HG02884 (cell line): ENCODE measurements at regions not wholly inside any gene's neighbourhood (a gene's known extent, or its start where the extent isn't known, plus 50 kb on each side); places are given as distances from the start of the nearest gene placed in this dataset.

ENCODE experiments used
- ATAC-seq: cut with Tn5 transposase; IDR thresholded peaks from one replicate; pipeline ENCODE4 v1.9.1; 2021; ENCODE audit warnings: mild to moderate bottlenecking, moderate library complexity; ENCODE audit not compliant: unreplicated experiment

DNA sequence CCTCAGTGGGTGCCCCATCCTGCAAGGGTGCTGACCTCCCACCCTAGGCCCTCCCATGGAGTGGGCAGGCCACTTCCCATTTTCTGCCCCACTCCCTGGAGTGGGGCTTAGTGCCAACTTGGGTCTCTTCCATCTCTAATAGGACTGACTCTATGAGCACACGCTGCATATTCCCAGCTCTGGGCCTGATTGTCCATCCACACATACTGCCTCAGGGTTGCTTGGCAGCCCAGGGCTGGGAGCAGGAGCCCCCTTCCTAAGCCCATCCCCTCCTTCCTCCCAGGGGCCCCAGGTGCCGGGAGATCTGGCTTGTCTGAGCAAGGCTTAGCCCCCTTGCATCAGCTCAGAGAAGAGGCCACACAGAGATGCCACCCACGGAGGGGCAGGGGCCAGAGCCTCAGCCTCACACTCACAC, 55.1 kb downstream of the PJA1 start:
- no peak for ATAC-seq

GRCh38 chrX:69109706-69110105, 55.5 kb downstream of the PJA1 start:
- ATAC-seq, result no peak

DNA sequence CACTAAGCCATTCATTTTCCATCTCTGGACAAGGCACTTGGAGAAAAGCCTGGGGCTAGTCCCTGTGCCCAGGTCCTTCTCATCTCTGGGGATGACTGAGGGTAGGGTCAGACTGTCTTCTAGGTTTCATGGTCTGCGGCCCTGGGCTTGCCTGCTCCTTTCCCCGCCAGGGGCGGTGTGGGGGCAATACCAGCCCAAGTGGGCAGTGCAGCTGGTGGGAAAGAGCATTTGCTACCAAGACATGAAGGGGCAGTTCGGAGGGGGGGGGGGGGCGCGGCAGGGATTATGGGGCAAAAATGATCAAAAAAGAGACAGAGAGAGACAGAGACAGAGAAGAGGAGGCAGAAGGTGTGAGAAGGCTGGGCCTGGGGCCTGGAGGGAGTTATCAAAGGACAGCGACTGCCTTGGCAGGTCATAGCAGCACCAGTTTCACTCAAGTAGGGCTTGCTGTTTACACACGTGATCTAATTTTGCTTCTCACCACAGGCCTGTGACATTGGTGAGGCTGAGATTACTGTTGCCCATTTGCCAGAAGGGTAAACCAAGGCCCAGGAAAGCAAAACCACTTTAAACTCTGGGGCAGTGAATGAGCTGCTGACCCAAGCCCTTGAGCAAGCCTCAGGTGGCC, 56.1 kb downstream of the PJA1 start:
- ATAC-seq, result no peak

DNA sequence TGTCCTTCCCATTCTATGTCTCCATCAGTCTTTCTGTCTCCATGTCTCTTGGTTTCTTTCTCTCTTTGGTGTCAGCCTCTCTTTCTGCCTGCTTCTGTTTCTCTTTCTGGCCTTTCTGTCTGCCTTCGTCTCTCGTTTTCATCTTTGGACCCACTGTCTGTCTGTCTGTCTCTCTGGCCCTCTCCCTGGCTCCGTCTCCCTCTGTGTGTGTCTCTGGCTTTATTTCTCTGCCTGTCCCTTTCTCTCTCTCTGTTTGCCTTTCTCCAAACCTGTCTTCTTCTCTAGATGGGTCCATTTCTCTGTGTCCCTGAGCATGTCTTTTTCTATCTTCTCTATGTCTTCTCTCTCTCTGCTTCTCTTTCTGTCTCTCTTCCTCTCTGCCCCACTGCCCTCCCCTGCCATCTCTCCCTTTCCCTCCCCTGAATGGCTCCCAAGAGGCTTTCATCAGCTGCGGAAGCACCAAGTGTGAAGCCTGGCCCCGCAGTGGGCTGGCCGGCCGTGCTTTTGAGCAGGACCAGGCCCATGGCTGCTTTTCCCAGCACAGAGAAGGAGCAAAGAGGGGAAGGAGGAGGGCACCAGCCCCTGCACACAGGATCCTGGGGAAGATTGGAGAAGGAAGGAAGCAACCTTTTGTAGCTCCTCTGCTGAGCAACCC, 57.4 kb downstream of the PJA1 start:
- no peak for ATAC-seq

DNA sequence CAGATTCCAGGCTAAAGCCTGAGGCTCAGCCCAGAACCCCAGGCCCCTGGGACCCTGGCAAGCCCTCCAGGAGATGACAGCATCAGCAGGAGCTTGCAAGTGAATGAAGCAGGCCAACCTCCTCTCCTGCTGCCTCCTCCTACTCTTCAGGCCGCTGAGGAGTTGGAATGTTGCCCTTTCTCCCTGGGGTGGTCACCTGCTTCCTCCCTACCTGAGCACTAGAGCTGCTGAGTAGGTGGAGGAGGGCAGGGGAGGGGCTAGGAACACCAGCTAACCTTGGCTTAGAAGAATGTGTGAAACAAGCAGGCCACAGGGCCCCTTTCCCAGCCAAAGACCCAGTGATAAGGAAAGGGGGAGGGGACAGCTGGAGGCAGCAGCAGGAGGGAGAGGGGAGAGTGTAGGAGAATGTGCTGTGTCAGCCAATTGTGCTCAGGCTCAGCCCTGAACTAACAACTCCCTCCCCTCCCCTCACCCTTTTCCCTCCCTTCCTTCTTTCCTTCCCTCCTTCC, 58.0 kb downstream of the PJA1 start:
- ATAC-seq, result no peak

DNA sequence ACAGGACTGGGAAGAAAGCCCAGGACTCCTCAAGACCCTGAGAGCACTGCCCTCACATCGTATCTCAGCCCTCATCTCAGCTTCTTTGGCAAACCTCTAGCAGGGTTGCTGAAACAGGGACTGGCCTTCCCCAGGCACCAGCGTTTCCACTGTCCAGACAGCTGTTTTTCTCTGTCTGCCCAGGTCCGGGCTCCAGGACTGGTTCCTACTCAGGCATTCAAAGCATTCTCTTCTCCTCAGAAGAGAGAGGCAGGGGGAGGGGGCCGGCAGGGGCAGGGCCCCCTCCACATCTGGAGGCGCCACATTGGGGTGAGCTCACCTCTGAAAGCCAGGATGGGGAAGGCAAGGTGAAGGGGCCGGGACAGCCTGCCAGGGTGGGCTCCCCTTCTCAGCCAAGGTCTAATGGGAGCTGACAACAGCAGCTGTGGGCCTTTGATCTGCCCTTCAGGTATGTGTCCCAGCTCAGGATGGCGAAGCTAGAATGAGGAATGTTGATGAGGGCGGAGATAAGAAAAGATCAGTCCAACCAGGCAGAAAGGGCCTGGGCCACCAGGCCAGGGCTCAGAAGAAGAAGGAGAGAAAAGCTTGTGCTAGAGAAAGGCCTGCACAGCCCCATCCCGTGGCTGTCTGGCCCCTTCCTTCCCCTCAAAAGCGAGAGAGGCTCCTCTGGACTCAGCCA, 60.4 kb downstream of the PJA1 start:
- no peak for ATAC-seq

GRCh38 chrX:69103539-69103938, 61.7 kb downstream of the PJA1 start:
- no peak for ATAC-seq

DNA sequence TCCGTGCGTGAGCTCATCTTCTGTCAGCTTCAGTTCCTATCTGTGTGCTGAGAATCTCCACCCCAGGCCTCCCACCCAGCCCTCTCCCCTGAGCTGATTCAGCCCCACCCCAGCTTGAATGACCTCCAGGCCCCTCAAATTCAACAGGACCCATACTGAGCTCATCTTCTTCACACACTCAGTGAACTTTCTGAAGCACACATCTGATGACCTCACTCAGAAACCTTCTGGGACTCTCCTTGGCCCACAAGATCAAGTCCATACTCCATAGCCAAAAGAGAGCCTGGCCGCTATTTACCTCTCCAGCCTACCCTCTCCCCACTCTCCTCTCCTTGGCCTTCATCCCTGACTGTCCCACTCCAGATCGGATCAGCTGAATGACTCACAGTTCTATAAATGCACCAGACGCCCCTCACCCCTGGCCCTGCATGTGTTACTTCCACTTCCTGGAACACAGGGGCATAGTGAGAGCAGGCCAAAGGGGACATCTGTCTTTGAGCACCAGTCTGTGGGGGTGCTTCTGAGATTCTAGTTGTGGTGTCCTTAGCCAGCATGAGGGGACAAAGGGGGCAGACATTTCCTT, 62.5 kb downstream of the PJA1 start:
- ATAC-seq, result no peak

DNA sequence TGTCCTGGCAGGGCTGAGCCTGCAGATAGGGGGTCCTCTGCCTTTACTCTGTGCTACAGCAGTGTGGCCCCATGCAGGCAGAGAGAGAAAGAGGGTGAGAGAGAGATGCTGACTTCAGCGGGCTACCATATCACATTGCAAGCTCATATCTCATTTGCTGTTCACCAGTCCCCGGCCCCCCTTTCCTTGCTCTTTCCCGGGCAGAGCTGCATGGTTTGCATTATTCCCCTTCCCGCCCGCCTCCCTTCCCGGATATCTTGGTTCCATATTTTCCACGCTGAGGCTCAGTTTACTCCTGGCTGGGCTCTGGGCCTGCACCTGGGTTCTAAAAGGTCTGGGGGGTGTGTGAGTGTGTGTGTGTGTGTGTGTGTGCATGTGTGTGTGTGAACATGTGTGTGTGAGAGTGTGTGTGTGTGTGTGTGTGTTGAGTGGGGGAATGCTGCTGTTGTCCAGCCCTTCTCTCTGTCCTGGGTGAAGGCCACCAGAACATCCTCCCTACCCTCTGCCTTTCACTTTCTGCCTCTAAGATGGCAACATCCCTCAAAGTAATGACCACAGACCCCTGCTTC, 63.5 kb downstream of the PJA1 start:
- ATAC-seq, result no peak

DNA sequence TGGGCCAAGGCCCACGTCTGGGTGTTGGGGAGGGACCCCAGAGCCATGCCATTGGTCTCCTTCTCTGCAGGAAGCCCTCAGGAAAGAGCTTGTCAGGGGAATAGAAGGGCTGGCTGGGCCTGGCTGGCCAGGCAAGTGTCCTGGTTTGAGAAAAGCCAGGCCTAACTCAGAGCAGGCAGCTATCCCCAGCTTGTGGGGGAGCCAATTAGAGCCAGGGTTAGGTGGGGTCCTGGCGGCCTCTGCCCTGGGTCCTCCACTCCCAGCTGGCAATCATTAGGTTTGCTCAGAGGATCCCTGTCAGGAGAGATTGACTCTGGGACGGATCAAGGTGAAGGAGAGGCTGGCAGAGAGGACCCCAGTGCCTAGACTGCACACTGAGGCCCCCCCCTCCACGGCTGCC, 64.8 kb downstream of the PJA1 start:
- no peak for ATAC-seq

GRCh38 chrX:69097451-69098236, 67.6 kb downstream of the PJA1 start:
- ATAC-seq, result no peak

GRCh38 chrX:69096963-69097362, 68.3 kb downstream of the PJA1 start:
- ATAC-seq, result no peak

- ATAC-seq, result no peak
Observed at GRCh38 chrX:69094977-69095669, 70.1 kb downstream of the PJA1 start.

DNA sequence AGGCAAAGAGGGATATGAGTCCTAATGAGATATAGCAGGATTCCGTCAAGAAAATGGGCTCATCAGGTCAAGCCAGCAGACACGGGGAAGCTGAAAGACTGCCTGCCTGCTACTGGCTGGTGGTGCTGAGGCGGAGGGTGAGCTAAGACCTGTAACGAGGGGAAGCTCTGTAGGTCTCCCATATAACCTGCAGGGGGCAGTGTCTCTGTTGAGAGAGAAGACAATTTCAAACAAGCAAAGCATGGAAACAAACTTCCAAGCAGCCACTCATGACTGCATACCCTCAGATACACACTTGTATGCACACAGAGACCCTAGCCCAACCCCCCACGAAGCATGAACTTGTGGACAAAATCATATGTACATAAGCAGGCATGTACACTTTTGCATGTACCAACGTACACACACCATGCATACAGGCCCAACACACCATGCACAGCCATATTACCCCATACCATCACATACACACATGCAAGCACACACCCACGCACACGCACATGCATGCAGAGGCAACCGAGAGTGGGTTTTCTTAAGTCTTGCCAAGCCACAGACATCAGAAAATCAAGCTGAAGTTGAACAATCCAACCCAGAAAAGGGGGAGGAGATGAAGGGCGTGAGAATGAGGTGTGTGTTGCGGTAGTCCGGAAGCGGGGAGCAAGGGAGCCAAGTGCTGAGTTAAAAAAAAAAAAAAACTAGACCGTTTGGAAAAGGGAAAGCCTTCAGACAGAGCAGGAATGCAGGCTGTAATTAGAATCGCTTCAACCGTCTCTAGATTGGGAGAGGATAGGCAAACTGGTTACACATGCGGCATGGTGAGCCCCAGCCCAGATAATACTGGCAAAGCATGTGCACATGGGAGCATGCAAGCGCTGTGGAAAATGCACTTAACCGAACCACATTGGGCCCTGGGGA, 71.0 kb downstream of the PJA1 start:
- ATAC-seq, result no peak

- ATAC-seq, result no peak
Observed at GRCh38 chrX:69090022-69090421, 75.2 kb downstream of the PJA1 start.

DNA sequence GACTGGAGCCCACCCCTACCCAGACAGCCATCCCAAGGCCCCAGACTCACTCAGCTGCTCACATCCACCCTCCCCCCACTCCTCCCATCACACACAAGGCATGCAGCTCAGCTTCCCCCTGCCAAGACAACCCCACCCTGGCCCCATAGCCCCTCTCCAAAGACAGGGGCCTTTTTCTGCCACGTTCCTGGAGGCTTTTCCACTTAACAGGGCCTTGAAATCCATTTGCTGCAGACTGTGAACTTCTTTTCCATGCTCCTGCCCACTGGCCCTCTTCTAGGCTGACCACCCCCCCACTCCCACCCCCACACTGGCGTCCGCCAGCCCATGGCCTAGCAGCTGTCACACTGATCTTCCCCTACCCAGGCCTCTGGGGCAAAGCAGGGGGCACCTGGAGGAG, 76.0 kb downstream of the PJA1 start:
- no peak for ATAC-seq

- ATAC-seq, result no peak
Observed at GRCh38 chrX:69088171-69088938, 76.9 kb downstream of the PJA1 start.

GRCh38 chrX:69085826-69086225, 79.4 kb downstream of the PJA1 start:
- ATAC-seq, result no peak
